IMR-90 (cell line): ENCODE measurements at regions not wholly inside any gene's neighbourhood (a gene's known extent, or its start where the extent isn't known, plus 50 kb on each side); places are given as distances from the start of the nearest gene placed in this dataset.

Experiments
- ATAC-seq: fragments of 200-7000 bp; cut with Tn5 transposase; 2 replicates; pipeline ENCODE4 v1.9.1; 2020; ENCODE audit warnings: low read depth, mild to moderate bottlenecking, moderate library complexity
- BruUV-seq: library from RNA; stranded (reverse); fragments of 400-500 nt; replicated peaks from 2 replicates; lab custom pipeline; 2021; lab: Mats Ljungman, UMichigan
- CTCF ChIA-PET: fragments of 300-600 bp; formaldehyde crosslinking; extraction: SDS; loops from one replicate; lab custom pipeline; 2021; ENCODE audit warnings: antibody characterized with exemption; lab: Yijun Ruan, JAX
- POLR2A ChIA-PET: fragments of 300-600 bp; sonication (Branson Sonifier 250); formaldehyde crosslinking; loops from one replicate; lab custom pipeline; 2022; ENCODE audit warnings: antibody characterized with exemption; ENCODE audit not compliant: unreplicated experiment; lab: Charles Lee
- DNase-seq: peaks from one replicate; pipeline ENCODE4 v3.0.0; 2013
- H2AFZ ChIP-seq: replicated peaks from 2 replicates; pipeline ENCODE3; 2013; ENCODE audit warnings: low read length, mild to moderate bottlenecking; ENCODE audit not compliant: poor library complexity
- H2AK5ac ChIP-seq: 2 replicates; pipeline ENCODE4 v1.6.1; 2013; ENCODE audit warnings: low read depth, low read length, inconsistent platforms
- H2AK9ac ChIP-seq: replicated peaks from 2 replicates; pipeline ENCODE3; 2013; ENCODE audit warnings: mild to moderate bottlenecking, low read depth, low read length, moderate library complexity; ENCODE audit not compliant: poor library complexity
- H2BK120ac ChIP-seq: 2 replicates; pipeline ENCODE4 v1.6.1; 2013; ENCODE audit warnings: low read depth, low read length, inconsistent platforms
- H2BK15ac ChIP-seq: 3 replicates; pipeline ENCODE4 v1.6.1; 2013; ENCODE audit warnings: low read depth, low read length, inconsistent platforms
- H2BK20ac ChIP-seq: 2 replicates; pipeline ENCODE4 v1.6.1; 2013; ENCODE audit warnings: low read depth, mild to moderate bottlenecking, inconsistent platforms, low read length, moderate library complexity
- H2BK5ac ChIP-seq: 2 replicates; pipeline ENCODE4 v1.6.1; 2013; ENCODE audit warnings: mild to moderate bottlenecking, low read depth, low read length, inconsistent platforms; ENCODE audit not compliant: poor library complexity, severe bottlenecking
- H3K14ac ChIP-seq: replicated peaks from 2 replicates; pipeline ENCODE4 v1.6.1; 2013; ENCODE audit warnings: low read depth, low read length, inconsistent platforms
- H3K18ac ChIP-seq: 2 replicates; pipeline ENCODE4 v1.6.1; 2013; ENCODE audit warnings: low read depth, low read length, control low read depth
- H3K23ac ChIP-seq: 2 replicates; pipeline ENCODE4 v1.6.1; 2013; ENCODE audit warnings: low read depth, low read length, inconsistent platforms
- H3K27ac ChIP-seq: 2 replicates; pipeline ENCODE4 v1.5.1; 2013; ENCODE audit warnings: mild to moderate bottlenecking, control low read depth, low read length; ENCODE audit not compliant: insufficient read depth
- H3K27me3 ChIP-seq: 2 replicates; pipeline ENCODE4 v1.6.1; 2013; ENCODE audit warnings: low read length; ENCODE audit not compliant: control insufficient read depth, insufficient read depth
- H3K36me3 ChIP-seq: 2 replicates; pipeline ENCODE4 v1.6.1; 2013; ENCODE audit warnings: low read length, mixed read lengths; ENCODE audit not compliant: control insufficient read depth, insufficient read depth
- H3K4ac ChIP-seq: 2 replicates; pipeline ENCODE4 v1.6.1; 2013; ENCODE audit warnings: low read depth, low read length, inconsistent platforms
- H3K4me1 ChIP-seq: 2 replicates; pipeline ENCODE4 v1.6.1; 2013; ENCODE audit warnings: low read length, mixed read lengths; ENCODE audit not compliant: control insufficient read depth, insufficient read depth
- H3K4me2 ChIP-seq: 2 replicates; pipeline ENCODE4 v1.6.1; 2013; ENCODE audit warnings: low read depth, mild to moderate bottlenecking, control low read depth, low read length, moderate library complexity
- H3K4me3 ChIP-seq: 2 replicates; pipeline ENCODE4 v1.5.1; 2013; ENCODE audit warnings: low read depth, mild to moderate bottlenecking, control low read depth, low read length, moderate library complexity; ENCODE audit not compliant: insufficient read depth
- H3K56ac ChIP-seq: 2 replicates; pipeline ENCODE4 v1.6.1; 2013; ENCODE audit warnings: low read length, inconsistent platforms; ENCODE audit not compliant: insufficient read depth; ENCODE audit errors: extremely low read depth
- H3K79me1 ChIP-seq, 2 experiments: 2 replicates each; pipeline ENCODE4 v1.6.1; 2013; ENCODE audit warnings: low read length in 2 of 2, inconsistent platforms in 1 of 2, low read depth in 1 of 2
- H3K9ac ChIP-seq: 2 replicates; pipeline ENCODE4 v1.6.1; 2013; ENCODE audit warnings: low read depth, low read length, control low read depth
- H3K9me1 ChIP-seq: 2 replicates; pipeline ENCODE4 v1.6.1; 2013; ENCODE audit warnings: low read length, inconsistent platforms; ENCODE audit not compliant: insufficient read depth
- H3K9me3 ChIP-seq: 2 replicates; pipeline ENCODE4 v1.6.1; 2013; ENCODE audit warnings: low read length; ENCODE audit not compliant: control insufficient read depth, insufficient read depth
- H4K20me1 ChIP-seq: 2 replicates; pipeline ENCODE4 v1.6.1; 2013; ENCODE audit warnings: low read length, inconsistent platforms; ENCODE audit not compliant: insufficient read depth
- H4K5ac ChIP-seq: 2 replicates; pipeline ENCODE4 v1.6.1; 2013; ENCODE audit warnings: mild to moderate bottlenecking, low read depth, low read length, control low read depth
- H4K8ac ChIP-seq, 2 experiments: 2 replicates each; pipeline ENCODE4 v1.6.1; 2013; ENCODE audit warnings: low read depth in 2 of 2, low read length in 2 of 2, control low read depth in 1 of 2, inconsistent platforms in 1 of 2
- H4K91ac ChIP-seq: 2 replicates; pipeline ENCODE4 v1.6.1; 2013; ENCODE audit warnings: low read depth, low read length, inconsistent platforms; ENCODE audit not compliant: insufficient read depth
- BHLHE40 ChIP-seq: fragments of 150-350 bp; IDR thresholded peaks from 2 replicates; pipeline ENCODE4 v1.6.1; 2016; ENCODE audit warnings: mild to moderate bottlenecking, low read depth, low read length
- CEBPB ChIP-seq: IDR thresholded peaks from 2 replicates; pipeline ENCODE4 v1.6.1; 2012; ENCODE audit warnings: low read depth, low read length, improper control_type of control experiment
- CHD1 ChIP-seq: IDR thresholded peaks from 2 replicates; pipeline ENCODE4 v1.6.1; 2012; ENCODE audit warnings: low read depth, low read length, improper control_type of control experiment
- ELK1 ChIP-seq: fragments of 150-350 bp; IDR thresholded peaks from 2 replicates; pipeline ENCODE4 v1.6.1; 2016; ENCODE audit warnings: low read depth, mild to moderate bottlenecking, low read length, moderate library complexity, borderline replicate concordance
- FOS ChIP-seq: fragments of 150-350 bp; IDR thresholded peaks from 2 replicates; pipeline ENCODE4 v1.6.1; 2016; ENCODE audit warnings: low read depth, low read length
- MAFK ChIP-seq: IDR thresholded peaks from 2 replicates; pipeline ENCODE4 v1.6.1; 2012; ENCODE audit warnings: low read depth, low read length, improper control_type of control experiment
- MAZ ChIP-seq: IDR thresholded peaks from 2 replicates; pipeline ENCODE4 v1.6.1; 2012; ENCODE audit warnings: low read depth, mild to moderate bottlenecking, low read length, improper control_type of control experiment, moderate library complexity, borderline replicate concordance
- MXI1 ChIP-seq: IDR thresholded peaks from 2 replicates; pipeline ENCODE4 v1.6.1; 2012; ENCODE audit warnings: low read depth, mild to moderate bottlenecking, low read length, moderate library complexity, borderline replicate concordance
- NFE2L2 ChIP-seq: fragments of 150-350 bp; IDR thresholded peaks from 2 replicates; pipeline ENCODE4 v1.6.1; 2016; ENCODE audit warnings: low read depth, mild to moderate bottlenecking, low read length
- POLR2A ChIP-seq: IDR thresholded peaks from 2 replicates; pipeline ENCODE4 v1.6.1; 2012; ENCODE audit warnings: mild to moderate bottlenecking, low read depth, low read length
- RAD21 ChIP-seq: IDR thresholded peaks from 2 replicates; pipeline ENCODE4 v1.6.1; 2012; ENCODE audit warnings: low read length, improper control_type of control experiment
- RCOR1 ChIP-seq: IDR thresholded peaks from 2 replicates; pipeline ENCODE4 v1.6.1; 2012; ENCODE audit warnings: mild to moderate bottlenecking, low read length, improper control_type of control experiment; ENCODE audit not compliant: insufficient replicate concordance
- RFX5 ChIP-seq: IDR thresholded peaks from 2 replicates; pipeline ENCODE4 v1.8.0; 2012; ENCODE audit warnings: low read depth, mild to moderate bottlenecking, low read length, moderate library complexity
- SMC3 ChIP-seq: fragments of 150-350 bp; IDR thresholded peaks from 2 replicates; pipeline ENCODE4 v1.6.1; 2016; ENCODE audit warnings: low read depth, mild to moderate bottlenecking, antibody characterized with exemption, low read length, moderate library complexity
- USF2 ChIP-seq: fragments of 150-350 bp; IDR thresholded peaks from 2 replicates; pipeline ENCODE4 v1.6.1; 2017; ENCODE audit warnings: mild to moderate bottlenecking, antibody characterized with exemption, low read length, low read depth
- WGBS, 2 experiments: methylation state at CpG; one replicate each; pipeline versions ENCODE4 v1.1.5 to v1.1.7; 2013; ENCODE audit warnings: missing lambda C conversion rate in 2 of 2; ENCODE audit not compliant: insufficient read length in 1 of 2; ENCODE audit errors: extremely low coverage in 2 of 2; 5-methylcytosine and 5-hydroxymethylcytosine counted together
- dilution Hi-C: fragments of 300-500 bp; cut with HindIII; formaldehyde crosslinking; loops from one replicate; pipeline ENCODE4 v1.14.3; 2018; ENCODE audit warnings: low sequenced_read_pairs; ENCODE audit not compliant: unreplicated experiment
- in situ Hi-C: fragments of 300-500 bp; cut with MboI; formaldehyde crosslinking; loops from 3 replicates; pipeline ENCODE4 v1.14.3; 2019; ENCODE audit warnings: low sequenced_read_pairs, inconsistent platforms, mixed read lengths
- intact Hi-C: fragments of 100-400 bp; cut with micrococcal nuclease; formaldehyde crosslinking; loops from 2 replicates; pipeline ENCODE4 v1.10.0; 2022
- TF ChIP-seq, protein P1 (sequence below): conservative IDR thresholded peaks from 2 replicates; pipeline ENCODE4 v1.5.1; 2012; ENCODE audit warnings: mild to moderate bottlenecking, low read depth, low read length, improper control_type of control experiment

GRCh38 chr2:151180123-151180522 lies 81.5 kb downstream of the RBM43 start:
- ChIA-PET POLR2A (no interaction called here), CTCF (no interaction called here)
- no TSS peak for BruUV-seq
- H3K18ac ChIP-seq: no peak overlapping the region
- ATAC-seq (no peak), DNase-seq (no peak)
- no peak overlapping the region for H3K27ac ChIP-seq
- H3K27me3 ChIP-seq: peaks cover 18% of the 10 kb centered on the region
- H3K14ac ChIP-seq: no peak overlapping the region
- dilution Hi-C loops (no loop called here), intact Hi-C loops (no loop called here), in situ Hi-C loops (no loop called here)
- no peak overlapping the region for H3K23ac ChIP-seq
- no peak overlapping the region for H3K4me2 ChIP-seq
- no peak overlapping the region for H2AK5ac ChIP-seq
- no peak overlapping the region for H2AK9ac ChIP-seq
- H3K4ac ChIP-seq: no peak overlapping the region
- no peaks in the 10 kb centered on the region for H3K36me3 ChIP-seq
- TF ChIP-seq CEBPB (no peak), CHD1 (no peak), POLR2A (no peak), USF2 (no peak), BHLHE40 (no peak), RAD21 (no peak), RFX5 (no peak), FOS (no peak), MAZ (no peak), ELK1 (no peak), MXI1 (no peak), RCOR1 (no peak), MAFK (no peak), NFE2L2 (no peak), SMC3 (no peak)
- TF ChIP-seq, protein P1, sequence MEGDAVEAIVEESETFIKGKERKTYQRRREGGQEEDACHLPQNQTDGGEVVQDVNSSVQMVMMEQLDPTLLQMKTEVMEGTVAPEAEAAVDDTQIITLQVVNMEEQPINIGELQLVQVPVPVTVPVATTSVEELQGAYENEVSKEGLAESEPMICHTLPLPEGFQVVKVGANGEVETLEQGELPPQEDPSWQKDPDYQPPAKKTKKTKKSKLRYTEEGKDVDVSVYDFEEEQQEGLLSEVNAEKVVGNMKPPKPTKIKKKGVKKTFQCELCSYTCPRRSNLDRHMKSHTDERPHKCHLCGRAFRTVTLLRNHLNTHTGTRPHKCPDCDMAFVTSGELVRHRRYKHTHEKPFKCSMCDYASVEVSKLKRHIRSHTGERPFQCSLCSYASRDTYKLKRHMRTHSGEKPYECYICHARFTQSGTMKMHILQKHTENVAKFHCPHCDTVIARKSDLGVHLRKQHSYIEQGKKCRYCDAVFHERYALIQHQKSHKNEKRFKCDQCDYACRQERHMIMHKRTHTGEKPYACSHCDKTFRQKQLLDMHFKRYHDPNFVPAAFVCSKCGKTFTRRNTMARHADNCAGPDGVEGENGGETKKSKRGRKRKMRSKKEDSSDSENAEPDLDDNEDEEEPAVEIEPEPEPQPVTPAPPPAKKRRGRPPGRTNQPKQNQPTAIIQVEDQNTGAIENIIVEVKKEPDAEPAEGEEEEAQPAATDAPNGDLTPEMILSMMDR: no peak
- no peaks in the 10 kb centered on the region for H3K4me1 ChIP-seq
- no peak overlapping the region for H3K56ac ChIP-seq
- H2AFZ ChIP-seq: no peak overlapping the region
- WGBS, 2 experiments: no CpG with 5 or more reads among the region's 3 CpGs
- H4K20me1 ChIP-seq: no peaks in the 10 kb centered on the region
- no peak overlapping the region for H2BK120ac ChIP-seq
- no peak overlapping the region for H3K4me3 ChIP-seq
- H2BK20ac ChIP-seq: no peak overlapping the region
- no peak overlapping the region for H3K9ac ChIP-seq
- no peaks in the 10 kb centered on the region for H3K9me3 ChIP-seq
- H2BK5ac ChIP-seq: no peak overlapping the region
- H2BK15ac ChIP-seq: no peak overlapping the region
- H4K5ac ChIP-seq: no peak overlapping the region
- no peak overlapping the region for H4K8ac ChIP-seq
- no peaks in the 10 kb centered on the region for H3K79me1 ChIP-seq
- H4K91ac ChIP-seq: no peak overlapping the region
- no peaks in the 10 kb centered on the region for H3K9me1 ChIP-seq
